Retina (tissue), 1 donor: ENCODE measurements at regions not wholly inside any gene's neighbourhood (a gene's known extent, or its start where the extent isn't known, plus 50 kb on each side); places are given as distances from the start of the nearest gene placed in this dataset.

Experiments
- DNase-seq: peaks from one replicate; pipeline ENCODE4 v3.0.0-alpha.2; 2016

- DNase-seq, result no peak
Measured at GRCh38 chr9:2979957-2980610, 136.2 kb upstream of the PUM3 start.

GRCh38 chr9:2972475-2972874, 128.6 kb upstream of the PUM3 start:
- no peak for DNase-seq

DNA sequence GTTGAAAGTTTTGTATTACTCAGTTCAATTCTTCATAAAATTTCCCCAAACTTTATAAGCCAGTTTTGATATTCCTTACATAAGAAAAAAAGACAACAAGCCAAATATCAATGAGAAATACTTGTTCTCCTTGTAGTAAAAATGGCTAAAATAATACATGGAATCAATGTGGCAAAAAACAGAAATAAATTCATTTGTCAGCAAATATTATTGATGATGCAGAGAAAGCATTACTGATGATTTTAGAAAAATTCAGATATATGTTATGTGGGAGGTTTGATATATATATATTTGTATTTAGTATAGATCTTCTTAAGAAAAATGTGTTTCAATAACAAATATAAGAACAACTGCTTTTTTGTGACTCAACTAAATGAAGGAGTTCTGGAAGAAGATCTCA, 127.0 kb upstream of the PUM3 start:
- DNase-seq, result no peak

DNA sequence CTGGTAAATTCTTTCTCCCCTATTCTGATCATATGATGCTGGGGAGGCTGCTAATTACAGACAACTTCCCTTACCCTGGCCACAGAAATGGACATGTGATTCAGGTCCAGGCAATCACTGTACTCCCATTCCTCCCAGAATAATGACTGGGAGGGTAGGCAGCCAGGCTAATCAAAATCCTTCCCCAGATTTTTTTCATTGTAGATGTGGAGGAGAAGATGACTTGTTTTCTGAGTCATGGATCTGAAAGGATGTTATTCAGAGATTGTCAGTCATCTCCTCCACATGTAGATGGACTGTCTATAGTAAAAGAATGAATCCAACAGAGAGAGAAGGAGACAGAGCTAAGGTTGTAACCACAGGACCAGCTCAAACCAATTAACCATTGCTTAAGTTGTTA, 123.9 kb upstream of the PUM3 start:
- no peak for DNase-seq

- DNase-seq, result peak; percentile 46
Measured at GRCh38 chr9:2966565-2967300, 122.8 kb upstream of the PUM3 start.

DNA sequence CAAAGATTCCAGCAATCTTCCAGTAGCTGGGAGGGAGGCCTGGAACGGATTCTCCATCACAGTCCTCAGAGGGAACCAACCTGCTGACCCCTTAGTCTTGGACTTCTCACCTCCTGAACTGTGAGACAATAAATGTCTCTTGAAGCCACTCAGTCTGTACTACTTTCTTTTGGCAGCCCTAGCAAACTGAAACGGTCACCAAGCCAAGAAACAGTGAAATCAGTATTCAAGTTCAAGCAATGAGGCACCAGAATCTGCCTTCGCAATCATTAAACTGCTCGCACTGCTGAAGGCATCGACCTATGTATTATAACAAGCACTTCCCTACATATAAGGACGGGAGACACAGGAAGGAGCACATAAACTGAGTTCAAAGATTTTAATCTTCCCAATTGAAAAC, 120.6 kb upstream of the PUM3 start:
- no peak for DNase-seq

- no peak for DNase-seq
Measured at GRCh38 chr9:2963307-2963706, 119.4 kb upstream of the PUM3 start.

DNA sequence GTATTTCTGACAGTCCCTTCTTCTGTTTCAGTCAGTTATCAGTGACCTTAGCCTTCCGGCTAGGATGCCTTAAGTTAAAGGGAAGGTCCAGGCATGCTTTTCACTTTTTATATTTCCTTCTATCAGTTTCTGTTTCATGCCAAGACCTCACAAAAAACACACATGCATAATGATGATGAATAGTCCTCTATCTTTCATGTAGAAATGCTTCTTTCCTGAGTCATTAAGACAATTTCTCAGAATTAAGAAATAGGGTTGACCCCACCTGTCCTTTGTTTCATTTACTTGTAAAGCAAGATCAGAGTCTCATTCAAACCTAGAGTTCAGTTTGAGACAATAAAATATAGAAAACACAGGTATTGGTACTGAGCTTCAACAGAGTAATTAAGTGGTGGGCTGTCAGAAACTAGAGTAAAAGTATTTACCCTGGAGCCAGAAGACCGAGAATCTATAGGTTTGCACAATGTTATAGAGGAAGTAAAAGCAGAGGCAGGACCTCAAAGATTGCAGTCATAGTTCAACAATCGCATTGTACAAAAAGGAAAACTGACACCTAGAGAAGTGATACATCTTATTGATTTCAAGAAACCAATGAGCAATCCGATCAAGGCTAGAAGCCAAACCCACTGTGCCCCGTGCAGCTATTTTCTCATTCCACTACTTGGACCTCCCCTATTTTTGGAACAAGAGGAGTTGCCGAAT, 118.7 kb upstream of the PUM3 start:
- DNase-seq, result no peak

DNA sequence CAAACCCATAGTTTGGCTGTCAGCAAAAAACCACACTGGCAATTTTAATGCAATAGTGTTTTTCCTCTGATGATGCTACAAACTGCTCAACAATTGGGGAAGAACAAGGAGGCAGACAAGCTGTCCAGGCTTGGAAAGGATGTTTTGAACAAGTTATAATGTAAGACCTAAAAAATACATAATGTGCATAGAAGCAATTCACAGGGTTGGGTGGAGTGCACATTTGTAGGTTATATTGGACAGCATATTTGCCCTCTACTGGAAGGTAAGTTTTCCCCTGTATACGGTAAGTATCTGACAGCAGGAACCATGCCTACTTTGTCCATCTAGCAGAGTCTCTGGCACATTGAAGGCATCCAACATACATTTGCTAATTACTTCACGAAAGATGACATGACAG, 114.3 kb upstream of the PUM3 start:
- DNase-seq, result no peak

GRCh38 chr9:2957656-2958200, 113.8 kb upstream of the PUM3 start:
- DNase-seq, result no peak

DNA sequence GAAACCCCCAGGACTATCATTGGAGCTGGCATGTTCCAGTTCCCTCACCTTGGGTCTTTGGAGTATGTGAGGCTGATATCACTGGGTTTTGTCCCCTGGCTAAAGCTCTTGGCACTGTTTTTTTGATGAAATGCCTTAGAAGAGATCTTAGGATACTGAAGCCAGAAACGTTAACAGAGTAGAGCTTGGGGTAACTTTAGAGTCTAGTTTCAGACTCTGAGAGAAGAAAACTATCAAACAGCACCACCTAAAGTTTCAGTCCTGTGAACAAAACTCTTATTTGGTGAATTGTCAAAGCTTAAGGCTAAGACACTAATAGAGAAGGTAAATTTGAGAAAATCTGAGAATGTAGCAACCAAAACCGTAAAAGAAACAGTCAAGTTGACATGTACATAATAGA, 111.7 kb upstream of the PUM3 start:
- no peak for DNase-seq

- no peak for DNase-seq
Measured at GRCh38 chr9:2939368-2939767, 95.5 kb upstream of the PUM3 start.

DNA sequence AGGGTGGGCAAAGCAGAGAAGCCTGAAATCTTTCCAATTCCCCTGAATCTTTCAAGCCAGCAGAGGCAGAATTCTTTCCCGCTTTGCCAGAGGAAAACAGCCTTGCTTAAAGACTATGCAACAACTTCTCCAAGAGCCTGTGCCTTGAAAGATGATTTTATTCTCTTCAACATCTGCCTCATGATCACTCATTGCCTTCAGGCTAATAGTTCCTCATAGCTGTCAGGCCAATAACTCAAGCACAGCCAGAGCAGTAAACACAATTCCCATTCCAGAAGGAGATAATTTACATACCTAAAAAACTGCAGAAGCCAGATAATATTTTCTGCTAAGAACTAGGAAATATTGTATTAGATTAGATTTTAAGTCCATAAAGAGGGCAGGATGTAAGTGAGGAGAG, 92.3 kb upstream of the PUM3 start:
- no peak for DNase-seq

GRCh38 chr9:2934883-2935282, 91.0 kb upstream of the PUM3 start:
- no peak for DNase-seq

- DNase-seq, result no peak
Measured at GRCh38 chr9:2934241-2934650, 90.4 kb upstream of the PUM3 start.

DNA sequence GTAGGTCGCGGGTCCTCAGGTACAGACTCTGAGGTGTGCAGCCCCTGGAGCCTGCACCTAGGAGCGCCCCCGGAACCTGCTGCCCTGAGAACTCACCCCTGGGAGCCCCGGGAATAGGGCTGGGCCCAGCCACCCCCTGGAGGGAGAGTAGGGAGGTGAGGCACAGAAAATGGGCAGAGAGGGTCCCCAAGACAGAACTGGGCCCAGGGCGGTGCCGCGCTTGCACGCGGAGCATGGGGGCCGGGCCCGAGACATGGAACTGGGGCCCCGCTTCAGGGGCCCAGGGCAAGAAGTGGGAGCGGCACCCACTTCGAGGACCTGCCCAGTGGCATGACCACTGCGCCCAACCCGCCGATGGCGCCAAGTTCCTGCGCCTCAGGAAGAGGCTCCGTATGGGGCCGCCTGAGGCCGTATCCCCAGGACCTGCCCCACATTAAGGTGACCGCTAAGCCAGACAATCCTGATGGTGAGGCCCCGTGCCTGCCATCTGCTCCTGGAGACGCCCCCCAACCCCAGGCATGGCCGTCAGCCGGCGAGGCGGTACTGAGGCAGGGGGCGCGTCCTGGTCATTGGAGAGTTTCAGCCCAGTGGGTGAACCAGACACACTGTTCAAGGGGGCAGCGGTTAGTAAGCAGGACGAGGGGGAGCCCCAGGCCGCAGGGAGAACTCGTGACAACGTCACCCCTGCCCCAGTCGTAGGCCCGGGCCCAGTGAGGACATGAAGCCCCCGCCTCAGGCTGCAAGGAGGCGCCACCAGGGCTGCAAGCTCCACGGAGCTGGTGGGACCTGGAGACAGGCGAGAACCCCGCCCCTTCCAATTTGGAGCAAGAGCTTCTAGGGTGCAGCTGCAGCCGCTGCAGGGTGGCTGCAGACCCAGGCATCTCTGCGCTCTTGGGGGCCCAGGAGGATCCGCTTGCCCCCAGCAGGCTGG, 89.5 kb upstream of the PUM3 start:
- DNase-seq, result no peak

DNA sequence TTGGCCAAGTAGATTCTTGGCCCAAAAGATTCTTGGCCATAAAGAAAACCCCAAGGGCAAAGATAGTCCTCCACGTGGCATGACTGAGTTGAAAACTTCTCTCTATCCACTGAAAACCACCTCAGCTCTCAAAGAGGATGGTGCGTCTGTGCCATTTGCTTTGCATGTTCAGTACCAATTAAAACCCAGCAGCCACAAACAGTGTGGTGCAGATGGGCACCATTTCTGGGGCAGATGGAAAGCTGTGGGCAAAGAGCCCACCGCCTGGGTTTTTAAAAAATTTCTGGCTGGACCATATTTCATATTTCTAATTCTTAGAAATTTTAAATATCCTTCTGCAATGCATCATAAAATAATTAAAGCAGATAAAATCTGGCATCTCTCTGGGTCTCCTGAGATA, 84.5 kb upstream of the PUM3 start:
- DNase-seq, result no peak

DNA sequence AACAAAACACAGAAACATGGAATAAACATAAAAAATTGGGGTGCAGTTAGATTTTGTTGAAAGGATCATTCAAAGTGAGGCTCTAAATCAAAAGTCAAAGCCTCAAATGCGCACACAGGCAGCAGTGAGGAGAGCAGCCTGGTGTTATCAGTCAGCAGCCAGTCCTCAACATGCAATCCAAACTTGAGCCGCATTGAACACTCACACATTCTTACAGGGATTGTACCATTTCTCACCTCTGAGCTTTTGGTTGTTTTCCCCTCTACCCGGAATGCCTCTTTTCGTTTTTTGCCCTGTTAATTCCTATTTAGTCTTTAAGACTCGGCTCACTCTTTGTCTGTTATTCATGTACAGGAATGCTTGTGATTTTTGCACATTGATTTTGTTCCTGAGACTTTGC, 81.1 kb upstream of the PUM3 start:
- DNase-seq, result no peak

DNA sequence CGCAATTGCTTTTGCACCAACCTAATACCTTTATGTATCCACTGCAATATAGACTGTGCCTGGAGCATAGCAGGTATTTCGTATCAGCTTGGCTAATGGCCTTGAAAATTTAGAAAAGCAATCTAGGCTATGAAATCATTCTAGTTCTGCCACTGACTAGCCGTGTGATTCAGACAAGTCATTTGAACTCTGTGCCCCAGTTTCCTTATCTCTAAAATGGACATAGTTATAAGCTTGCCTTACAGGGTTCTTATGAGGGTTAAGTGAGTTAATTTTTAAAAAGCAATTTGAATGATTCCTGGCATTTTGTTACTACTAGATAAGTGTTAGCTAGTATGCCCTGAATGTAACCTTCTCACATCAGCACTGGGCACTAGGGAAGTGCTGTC, 80.5 kb upstream of the PUM3 start:
- no peak for DNase-seq

GRCh38 chr9:2923766-2924379, 80.0 kb upstream of the PUM3 start:
- DNase-seq, result no peak

GRCh38 chr9:2919347-2919746, 75.5 kb upstream of the PUM3 start:
- no peak for DNase-seq

DNA sequence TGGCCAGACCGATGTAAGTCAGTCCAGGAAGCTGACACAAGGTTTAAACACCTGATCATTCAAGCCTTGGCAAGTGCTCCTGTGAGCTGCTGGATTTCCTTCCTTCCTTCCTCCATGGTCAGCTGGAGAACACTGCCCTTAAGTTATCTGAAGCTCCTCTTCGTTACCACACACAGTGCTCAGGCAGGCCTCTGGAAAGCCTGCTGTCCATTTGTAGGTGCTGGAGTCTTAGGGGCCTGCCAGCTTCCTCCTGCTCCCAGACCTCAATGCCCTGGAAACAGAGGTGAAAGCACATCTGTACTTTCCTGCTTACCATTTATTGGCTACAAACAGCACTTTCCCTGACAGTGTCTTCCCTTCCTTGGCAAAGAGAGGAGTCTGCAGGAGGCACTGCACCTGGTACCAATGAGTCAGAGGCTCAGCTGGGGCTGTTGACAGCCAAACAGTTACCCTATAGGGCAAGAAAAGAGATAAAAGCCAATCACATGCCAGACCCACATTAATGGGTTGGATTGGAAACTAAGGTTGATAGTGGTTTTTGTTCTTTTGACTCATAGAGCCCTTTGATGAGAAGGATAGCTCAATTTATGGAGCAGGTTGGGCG, 72.6 kb upstream of the PUM3 start:
- DNase-seq, result no peak
